Left ventricle myocardium inferior (tissue), 1 donor: ENCODE measurements at regions not wholly inside any gene's neighbourhood (a gene's known extent, or its start where the extent isn't known, plus 50 kb on each side); places are given as distances from the start of the nearest gene placed in this dataset.

Source experiments
- DNase-seq: peaks from one replicate; pipeline ENCODE4 v3.0.0-alpha.2; 2020
- H3K27ac ChIP-seq: fragments of 200-600 bp; replicated peaks from 2 replicates; pipeline ENCODE4 v1.8.0; 2021
- H3K27me3 ChIP-seq: fragments of 200-600 bp; 2 replicates; pipeline ENCODE4 v1.8.0; 2021; ENCODE audit warnings: low read depth
- H3K36me3 ChIP-seq: fragments of 200-600 bp; 2 replicates; pipeline ENCODE4 v1.8.0; 2021
- H3K4me1 ChIP-seq: fragments of 200-600 bp; 2 replicates; pipeline ENCODE4 v1.8.0; 2021
- H3K4me3 ChIP-seq: fragments of 200-600 bp; 2 replicates; pipeline ENCODE4 v1.8.0; 2021; ENCODE audit warnings: mild to moderate bottlenecking, moderate library complexity
- H3K9me3 ChIP-seq: fragments of 200-600 bp; replicated peaks from 2 replicates; pipeline ENCODE4 v1.8.0; 2021
- CTCF ChIP-seq: fragments of 200-600 bp; IDR thresholded peaks from 2 replicates; pipeline ENCODE4 v1.8.0; 2021; ENCODE audit warnings: antibody characterized with exemption, mild to moderate bottlenecking, borderline replicate concordance
- intact Hi-C: fragments of 100-400 bp; cut with micrococcal nuclease; formaldehyde crosslinking; loops from one replicate; pipeline ENCODE4 v1.11.0; 2022
- donor health status: DM: no; HTN: yes; CAD: no; lungs with severe emphysema.

- H3K27ac ChIP-seq, result peak overlapping the region; percentile 52
- no peak for TF ChIP-seq CTCF
- no peak for DNase-seq
- peaks cover 38% of the 10 kb centered on the region for H3K4me1 ChIP-seq
- H3K4me3 ChIP-seq, result no peak overlapping the region
- H3K27me3 ChIP-seq, result no peaks in the 10 kb centered on the region
- intact Hi-C loops, result no loop called here
- no peaks in the 10 kb centered on the region for H3K36me3 ChIP-seq
- H3K9me3 ChIP-seq, result peaks cover 23% of the 10 kb centered on the region
These were observed 280.5 kb downstream of the FBXW7 start for GRCh38 chr4:152255437-152255836.

GRCh38 chr4:152248347-152248746 is 287.5 kb downstream of the FBXW7 start:
- Histone ChIP-seq H3K4me3 (no peak overlapping the region), H3K36me3 (no peaks in the 10 kb centered on the region), H3K27me3 (no peaks in the 10 kb centered on the region), H3K9me3 (peaks cover 14% of the 10 kb centered on the region), H3K4me1 (peaks cover 24% of the 10 kb centered on the region), H3K27ac (no peak overlapping the region)
- TF ChIP-seq CTCF, result no peak
- DNase-seq, result no peak
- intact Hi-C loops, result no loop called here

GRCh38 chr4:152247271-152247975 is 288.5 kb downstream of the FBXW7 start:
- H3K4me3 ChIP-seq, result no peak overlapping the region
- TF ChIP-seq CTCF, result no peak
- H3K36me3 ChIP-seq, result no peaks in the 10 kb centered on the region
- peaks cover 8% of the 10 kb centered on the region for H3K9me3 ChIP-seq
- DNase-seq, result peak; percentile 48
- H3K4me1 ChIP-seq, result peaks cover 29% of the 10 kb centered on the region
- no peak overlapping the region for H3K27ac ChIP-seq
- intact Hi-C loops, result no loop called here
- H3K27me3 ChIP-seq, result no peaks in the 10 kb centered on the region

- Histone ChIP-seq H3K36me3 (no peaks in the 10 kb centered on the region), H3K4me3 (no peak overlapping the region), H3K4me1 (peaks cover 29% of the 10 kb centered on the region), H3K27me3 (no peaks in the 10 kb centered on the region), H3K27ac (no peak overlapping the region), H3K9me3 (no peaks in the 10 kb centered on the region)
- DNase-seq, result no peak
- intact Hi-C loops, result no loop called here
- no peak for TF ChIP-seq CTCF
These were observed 289.2 kb downstream of the FBXW7 start for GRCh38 chr4:152246659-152247058.

- intact Hi-C loops, result no loop called here
These were observed 290.2 kb downstream of the FBXW7 start for GRCh38 chr4:152245680-152246079.

More at GRCh38 chr4:152245680-152246079, 290.2 kb downstream of the FBXW7 start:
- no peaks in the 10 kb centered on the region for H3K27me3 ChIP-seq
- H3K36me3 ChIP-seq, result no peaks in the 10 kb centered on the region
- H3K9me3 ChIP-seq, result no peaks in the 10 kb centered on the region
- DNase-seq, result no peak
- H3K4me3 ChIP-seq, result no peak overlapping the region
- no peak for TF ChIP-seq CTCF
- peaks cover 29% of the 10 kb centered on the region for H3K4me1 ChIP-seq
- H3K27ac ChIP-seq, result no peak overlapping the region
